ENCODE measurements at regions not wholly inside any gene's neighbourhood (a gene's known extent, or its start where the extent isn't known, plus 50 kb on each side); places are given as distances from the start of the nearest gene placed in this dataset.

DNA sequence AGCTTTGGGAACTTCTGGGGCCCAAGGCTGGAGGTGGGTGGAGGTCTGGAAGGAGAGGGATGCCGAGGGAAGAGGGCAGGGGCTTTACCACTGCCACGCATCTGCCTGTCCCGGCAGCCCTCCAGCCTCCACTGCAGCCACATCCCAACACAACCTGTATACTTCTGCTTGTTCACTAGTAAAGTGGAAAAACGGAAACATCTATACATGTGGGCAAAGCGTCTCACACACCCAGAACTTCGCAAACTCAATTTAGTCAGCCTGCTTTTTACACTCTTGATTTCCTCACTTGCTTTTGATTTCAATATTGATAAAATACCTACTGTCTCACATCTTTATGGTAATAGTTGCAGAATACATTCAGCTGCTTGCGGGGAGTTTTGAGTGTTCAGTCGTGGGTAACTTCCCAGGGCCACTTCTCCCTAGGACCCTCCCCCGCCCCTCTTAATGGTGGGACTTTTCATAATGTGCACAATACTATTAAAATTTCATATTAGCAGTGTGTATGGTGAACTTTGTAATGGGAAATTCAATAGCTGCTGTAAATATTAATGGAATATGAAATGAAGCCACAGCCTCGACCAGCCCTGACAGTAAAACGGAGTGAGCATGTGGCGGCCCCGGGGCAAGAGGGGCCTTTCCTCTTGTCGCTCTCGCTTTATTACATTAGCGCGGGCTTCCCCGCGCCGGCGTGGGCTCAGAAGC is 85.2 kb downstream of the NR2F2 start:
- DNase-seq (ENCODE audit: low spot score), result no peak

DNA sequence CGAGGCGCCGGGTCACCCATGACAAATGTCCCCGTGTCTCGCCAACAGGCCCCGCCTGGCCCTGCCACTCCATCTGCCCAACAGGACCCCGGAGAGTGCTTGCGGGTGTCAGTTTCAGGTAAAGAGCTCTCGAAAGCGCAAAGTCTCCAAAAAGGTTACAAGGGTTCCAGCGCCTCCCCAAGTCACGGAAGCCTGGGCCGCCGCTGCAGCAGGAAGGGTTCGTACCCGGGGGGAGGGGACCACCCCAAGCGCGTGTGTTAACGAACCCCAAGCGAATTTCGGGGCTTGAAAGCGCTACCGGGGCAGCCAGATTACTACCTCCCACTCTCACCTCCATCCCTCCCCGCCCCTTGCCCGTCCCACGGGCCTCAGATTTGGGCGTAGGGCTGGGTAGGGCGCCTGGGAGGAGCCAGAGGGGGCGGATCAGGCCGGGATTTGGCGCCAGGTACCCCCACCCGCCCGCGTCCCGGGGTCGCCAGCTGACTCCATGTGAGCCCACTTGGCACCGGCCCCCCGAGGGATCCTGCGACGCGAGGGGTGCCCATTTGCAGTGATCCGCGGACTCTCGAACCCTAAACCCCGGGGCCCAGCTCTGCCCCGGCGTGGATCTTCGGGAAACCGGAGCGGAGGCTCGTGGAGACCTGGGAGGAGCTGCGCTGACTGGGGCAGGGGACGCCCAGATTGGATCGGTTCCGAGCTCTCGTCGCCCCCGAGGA is 85.9 kb downstream of the NR2F2 start:
- no peak for DNase-seq (ENCODE audit: low spot score)

DNA sequence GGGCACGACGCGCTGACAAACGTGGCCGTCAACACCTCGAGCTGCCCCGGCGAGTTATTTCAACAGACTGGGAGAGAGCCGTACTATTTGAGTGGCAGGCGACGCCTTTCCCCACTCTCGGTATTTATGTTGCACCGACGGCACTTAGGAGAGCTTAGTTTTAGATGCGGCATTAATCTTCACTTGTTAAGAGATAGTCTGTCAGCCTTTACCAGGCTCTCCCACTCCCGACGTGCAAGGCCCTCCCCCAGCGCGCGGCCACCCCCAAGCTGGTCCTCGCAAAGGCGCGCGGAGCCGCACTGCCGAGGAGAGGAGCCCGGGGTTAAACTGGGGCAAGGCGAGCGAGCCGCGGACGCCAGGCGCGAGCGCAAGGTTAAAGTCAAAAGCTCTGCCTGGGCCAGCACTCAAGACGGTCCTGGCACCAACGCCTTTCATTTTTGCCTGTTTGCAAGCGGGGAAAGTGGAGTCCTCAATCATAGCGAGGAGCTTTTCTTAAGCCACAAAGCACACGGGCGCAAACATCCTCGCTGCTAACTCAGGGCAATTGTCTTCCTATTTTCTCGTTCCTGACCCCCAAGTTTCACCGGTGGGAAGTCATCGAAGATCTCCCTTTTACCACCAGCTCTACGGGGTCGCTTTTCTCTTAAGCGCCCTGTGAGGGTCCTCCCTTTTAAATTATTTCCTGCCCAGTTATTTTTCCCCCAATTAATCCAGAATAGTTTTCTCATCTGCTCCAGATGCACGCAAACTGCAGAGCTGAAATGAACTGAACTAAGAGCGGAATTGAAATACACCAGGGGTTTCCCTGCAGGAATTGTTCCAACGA is 86.6 kb downstream of the NR2F2 start:
- DNase-seq (ENCODE audit: low spot score), result no peak

DNA sequence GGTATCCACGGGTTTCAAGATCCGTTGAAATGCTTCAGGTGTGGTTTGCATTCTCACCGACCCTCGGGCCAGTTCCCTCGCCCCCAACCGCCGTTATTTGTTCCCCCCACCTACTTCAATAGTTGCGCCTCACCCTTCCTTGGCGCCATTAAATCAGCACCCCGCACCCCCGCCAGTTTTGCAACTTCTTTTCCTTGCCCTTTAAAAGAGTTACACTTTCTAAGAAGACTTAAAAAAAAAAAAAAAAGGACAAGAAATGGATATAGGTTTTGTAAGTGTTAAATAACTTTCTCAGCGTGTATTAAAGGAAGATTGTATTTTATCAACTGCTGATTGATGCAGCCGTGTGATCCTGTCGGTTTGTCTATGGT is 87.2 kb downstream of the NR2F2 start:
- no peak for DNase-seq (ENCODE audit: low spot score)

DNA sequence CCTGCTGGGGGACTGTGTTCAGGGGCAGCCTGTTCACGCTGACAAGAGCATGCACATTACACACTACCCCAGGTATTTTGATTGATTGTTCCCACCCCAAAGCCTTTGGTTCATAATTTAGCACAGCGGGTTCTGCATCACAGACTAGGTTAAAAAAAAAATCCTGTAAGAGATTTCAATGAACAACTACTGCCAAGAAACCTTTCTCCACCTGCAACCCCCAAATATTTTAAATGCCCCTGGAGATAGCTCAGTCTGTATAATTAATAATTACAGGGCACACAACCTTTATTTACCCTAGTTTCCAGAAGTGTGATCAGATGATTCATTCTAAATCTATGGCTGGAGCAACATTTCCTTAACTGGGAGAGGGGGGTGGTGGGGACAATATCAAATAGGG is 87.6 kb downstream of the NR2F2 start:
- DNase-seq (ENCODE audit: low spot score), result no peak

DNA sequence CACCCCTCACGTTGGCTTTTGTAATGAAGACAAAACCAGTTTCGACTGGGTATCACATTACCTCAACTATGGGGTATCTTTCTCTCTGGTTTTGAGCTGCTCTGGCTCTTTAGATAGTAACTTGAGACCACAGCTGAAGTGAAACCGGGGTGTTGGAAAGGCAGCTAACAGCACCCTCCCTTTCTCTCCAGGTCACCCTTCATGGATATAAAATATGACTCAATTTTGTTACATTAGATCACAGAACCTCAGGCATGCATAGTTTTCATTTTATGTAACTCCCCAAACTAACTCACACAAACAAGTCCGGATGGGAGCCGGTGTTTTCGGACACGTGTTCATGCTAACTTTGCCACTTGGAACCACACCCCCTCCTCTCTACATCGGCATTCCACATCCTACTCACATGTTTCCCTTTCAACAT is 90.7 kb downstream of the NR2F2 start:
- DNase-seq (ENCODE audit: low spot score), result no peak

DNA sequence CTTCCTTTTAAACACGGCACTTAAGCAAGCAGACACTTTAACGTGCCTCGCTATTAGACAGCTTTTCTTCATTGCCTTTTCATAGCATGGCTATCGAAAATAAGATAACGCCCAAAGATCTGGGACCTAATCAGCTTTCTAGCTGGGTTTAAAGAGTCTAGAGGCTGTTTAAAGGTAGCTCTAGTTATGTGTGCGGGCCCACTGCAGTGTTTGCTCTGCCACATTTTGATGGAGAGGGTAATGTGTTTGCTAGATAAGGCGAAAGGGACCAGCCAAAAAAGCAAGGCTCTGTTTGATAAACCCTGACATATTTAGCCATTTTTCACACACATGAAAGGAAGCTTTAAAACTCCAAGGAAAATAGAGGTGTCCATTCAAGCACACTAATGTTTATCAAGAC is 91.6 kb downstream of the NR2F2 start:
- no peak for DNase-seq (ENCODE audit: low spot score)

DNA sequence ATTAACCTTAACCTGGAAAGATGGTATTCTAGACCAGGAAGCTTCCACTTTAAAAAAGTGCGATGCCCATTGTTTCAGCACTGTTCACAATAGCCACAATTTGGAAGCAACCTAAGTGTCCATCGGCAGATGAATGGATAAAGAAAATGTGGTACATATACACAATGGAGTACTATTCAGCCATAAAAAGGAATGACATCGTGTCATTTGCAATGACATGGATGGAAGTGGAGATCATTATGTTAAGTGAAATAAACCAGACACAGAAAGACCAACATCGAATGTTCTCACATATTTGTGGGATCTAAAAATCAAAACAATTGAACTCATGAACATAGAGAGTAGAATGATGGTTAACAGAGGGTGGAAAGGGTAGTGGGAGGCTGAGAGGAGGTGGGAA is 94.2 kb downstream of the NR2F2 start:
- DNase-seq (ENCODE audit: low spot score), result no peak

DNA sequence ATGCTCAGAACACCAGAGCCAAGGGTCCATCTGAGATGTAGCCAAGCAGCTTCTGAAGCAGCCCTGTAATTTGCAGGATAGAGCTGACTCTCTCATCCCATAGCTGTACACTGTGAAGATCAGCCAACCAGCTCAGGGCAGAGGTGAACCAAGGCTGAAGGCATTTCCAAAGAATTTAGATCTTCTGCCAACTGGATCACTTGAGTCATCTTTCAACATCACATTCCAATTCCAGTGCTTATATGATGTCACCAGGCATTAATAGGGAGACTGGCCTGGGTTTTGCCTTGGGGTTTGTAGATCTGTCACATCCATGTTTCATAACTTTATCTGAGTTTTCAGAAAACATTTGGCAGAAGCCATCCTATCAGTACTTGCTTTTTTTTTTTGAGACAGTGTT is 98.2 kb downstream of the NR2F2 start:
- DNase-seq (ENCODE audit: low spot score), result no peak

DNA sequence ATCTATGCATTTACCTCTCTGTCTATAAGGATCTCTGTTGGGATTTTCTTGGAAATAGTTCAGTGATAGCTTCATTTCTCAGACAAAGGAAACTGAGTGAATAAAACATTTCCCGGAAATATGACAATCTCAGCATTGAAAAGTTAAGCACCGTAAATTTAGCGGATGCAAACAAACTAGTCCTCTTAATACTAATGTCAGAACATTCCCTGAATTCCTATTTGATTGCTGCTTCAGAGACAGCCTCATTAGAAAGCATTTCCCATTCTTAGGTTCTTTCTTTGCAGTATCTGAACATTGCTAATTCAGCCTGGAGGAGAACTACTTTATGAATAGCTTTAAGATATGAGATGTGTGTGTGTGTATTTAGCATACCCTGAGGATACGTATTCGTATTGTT is 101.3 kb downstream of the NR2F2 start:
- DNase-seq (ENCODE audit: low spot score), result no peak

DNA sequence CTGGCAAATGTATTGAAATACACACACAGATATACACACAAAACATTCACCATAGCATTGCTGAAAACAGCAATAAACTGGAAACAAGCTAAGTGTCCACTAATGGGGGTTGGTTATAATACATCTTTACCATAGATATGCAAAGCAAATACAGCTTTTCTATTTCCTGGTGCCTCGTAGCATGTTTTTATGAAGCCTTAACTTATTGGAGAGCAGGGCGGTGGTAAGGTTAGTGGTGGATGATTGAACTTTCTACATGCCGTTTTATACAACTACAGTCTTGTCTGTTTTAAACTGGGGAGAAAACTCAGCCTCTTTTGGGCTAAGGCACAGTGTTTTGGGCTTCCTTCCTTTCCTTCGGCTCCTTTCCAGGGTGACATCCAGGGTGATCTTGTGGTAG is 104.5 kb downstream of the NR2F2 start:
- DNase-seq (ENCODE audit: low spot score), result no peak

DNA sequence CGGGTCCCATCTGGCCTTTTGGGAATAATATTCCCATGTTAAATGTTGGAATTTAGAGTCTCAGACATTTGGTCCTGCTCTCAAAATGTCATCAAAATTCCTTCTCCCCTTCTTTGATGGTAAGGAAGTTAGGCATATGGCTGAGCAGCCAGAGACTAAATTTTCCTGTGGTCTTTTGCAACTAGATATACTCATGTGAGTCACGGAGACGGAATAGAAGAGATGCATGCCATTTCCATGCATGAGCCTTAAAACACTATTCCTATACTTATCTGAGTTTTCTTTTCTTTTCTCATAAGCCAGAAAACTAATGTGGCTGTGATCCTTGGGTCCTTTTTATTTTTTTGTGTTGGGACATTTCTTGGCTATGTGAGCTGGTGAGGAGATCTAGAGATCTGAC is 105.3 kb downstream of the NR2F2 start:
- DNase-seq (ENCODE audit: low spot score), result no peak

DNA sequence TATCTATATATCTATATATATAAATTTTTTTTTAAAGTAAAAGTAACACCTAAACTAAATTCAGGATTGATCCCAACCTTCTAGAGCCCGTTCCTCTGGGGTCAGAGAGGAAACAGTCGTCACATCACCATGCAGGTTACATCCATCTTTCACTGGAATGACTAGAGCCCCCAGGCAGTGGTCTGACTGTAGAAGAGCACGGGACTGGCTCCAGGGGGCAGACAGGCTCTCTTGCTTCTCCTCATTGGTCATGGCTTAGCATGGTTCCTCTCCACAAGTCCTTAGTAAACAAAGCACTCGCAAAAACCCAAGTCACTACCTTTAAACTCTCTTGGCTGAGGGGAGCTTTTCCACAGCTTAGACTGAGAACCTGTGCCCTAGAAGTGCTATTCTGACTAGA is 110.5 kb downstream of the NR2F2 start:
- DNase-seq (ENCODE audit: low spot score), result no peak

DNA sequence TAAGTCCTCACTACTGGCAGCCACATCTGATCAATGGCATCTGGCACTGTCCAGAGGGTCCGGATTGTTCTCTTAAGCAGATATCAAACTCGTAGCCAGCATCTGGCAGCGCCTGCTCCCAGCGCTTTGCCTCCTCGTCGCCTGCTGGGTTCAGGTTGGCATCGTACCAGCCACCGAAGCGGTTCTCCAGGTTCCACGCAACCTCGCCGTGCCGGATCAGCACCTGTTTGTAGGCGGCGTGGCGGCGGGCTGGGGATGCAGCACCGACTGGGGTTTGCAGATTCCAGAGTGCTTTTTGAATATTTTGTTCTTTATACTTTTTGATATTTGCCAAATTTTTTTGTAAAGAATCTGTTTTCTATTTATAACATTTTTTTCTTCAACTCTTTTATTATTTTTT is 111.6 kb downstream of the NR2F2 start:
- no peak for DNase-seq (ENCODE audit: low spot score)

DNA sequence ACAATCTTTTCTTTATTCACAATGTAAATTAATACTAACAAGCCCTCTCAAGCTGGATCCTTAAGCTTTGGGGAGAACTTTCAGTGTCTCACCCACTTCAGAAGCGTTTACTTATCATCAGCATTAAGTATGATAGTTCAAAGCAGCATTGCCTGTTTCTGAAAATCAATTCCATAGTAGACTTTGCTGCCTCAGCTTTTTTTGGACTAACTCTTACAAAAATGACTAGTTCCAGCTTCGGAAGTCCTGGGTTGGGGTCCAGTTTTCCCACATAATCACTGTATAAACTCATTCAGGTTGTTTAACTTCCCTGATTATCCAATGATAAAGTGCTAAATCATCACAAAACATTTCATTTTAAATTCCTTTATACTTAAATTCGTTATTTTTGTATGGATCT is 114.4 kb downstream of the NR2F2 start:
- DNase-seq (ENCODE audit: low spot score), result no peak

DNA sequence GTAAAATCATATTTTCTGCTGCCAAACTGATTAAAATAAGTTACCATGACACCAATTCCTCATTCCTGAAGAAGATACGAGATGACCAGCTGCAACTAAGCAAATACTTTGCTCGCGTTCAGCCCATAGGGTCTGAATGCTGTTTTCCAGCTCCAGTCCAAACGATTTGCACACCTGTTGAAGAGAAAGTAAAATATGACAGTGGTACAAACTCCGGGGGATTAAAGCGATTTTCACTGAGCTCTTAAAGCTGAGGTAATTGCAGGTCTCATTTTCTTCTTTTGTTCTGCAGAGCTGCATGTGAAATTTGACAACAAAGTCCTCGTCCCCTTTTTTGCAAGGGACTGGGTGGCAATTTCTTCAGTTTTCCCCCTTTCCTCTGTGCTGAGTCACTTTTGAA is 118.4 kb downstream of the NR2F2 start:
- no peak for DNase-seq (ENCODE audit: low spot score)

DNA sequence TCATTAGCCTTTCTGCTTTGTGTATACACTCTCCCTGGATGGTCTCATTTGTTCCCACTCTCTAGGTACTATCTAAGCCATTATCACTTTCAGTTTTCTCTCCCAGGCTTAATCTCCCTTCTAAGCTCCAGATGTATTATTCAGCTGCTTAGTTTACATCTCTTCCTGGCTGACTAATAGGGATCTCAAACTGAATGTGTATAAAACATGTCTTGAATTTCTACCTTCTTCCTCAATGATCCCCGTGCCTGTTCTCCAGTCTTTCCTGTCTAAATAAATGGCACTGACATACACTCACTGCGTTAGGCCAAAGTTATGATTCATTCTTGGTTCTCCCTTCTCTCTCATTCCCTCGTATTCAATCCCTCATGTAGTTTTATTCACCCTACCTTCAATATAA is 127.3 kb downstream of the NR2F2 start:
- no peak for DNase-seq (ENCODE audit: low spot score)

DNA sequence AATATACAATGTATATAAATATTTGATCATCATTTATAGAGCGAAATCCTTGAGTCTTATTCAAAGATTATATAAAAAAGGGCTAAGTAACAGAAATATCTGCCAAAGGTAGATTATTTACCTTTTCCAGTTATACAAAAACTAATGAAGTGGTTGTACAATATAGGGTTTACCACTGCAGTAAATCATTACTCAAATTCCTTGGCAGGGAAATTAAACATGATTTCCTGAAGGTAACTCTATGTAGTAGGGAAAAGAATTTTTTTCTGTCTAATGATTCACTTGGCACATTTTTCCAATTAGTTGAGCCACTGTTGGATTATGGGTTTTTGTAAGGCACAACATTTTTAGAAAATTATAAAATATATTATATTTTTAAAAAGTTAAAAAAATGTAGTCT is 129.6 kb downstream of the NR2F2 start:
- DNase-seq (ENCODE audit: low spot score), result no peak

DNA sequence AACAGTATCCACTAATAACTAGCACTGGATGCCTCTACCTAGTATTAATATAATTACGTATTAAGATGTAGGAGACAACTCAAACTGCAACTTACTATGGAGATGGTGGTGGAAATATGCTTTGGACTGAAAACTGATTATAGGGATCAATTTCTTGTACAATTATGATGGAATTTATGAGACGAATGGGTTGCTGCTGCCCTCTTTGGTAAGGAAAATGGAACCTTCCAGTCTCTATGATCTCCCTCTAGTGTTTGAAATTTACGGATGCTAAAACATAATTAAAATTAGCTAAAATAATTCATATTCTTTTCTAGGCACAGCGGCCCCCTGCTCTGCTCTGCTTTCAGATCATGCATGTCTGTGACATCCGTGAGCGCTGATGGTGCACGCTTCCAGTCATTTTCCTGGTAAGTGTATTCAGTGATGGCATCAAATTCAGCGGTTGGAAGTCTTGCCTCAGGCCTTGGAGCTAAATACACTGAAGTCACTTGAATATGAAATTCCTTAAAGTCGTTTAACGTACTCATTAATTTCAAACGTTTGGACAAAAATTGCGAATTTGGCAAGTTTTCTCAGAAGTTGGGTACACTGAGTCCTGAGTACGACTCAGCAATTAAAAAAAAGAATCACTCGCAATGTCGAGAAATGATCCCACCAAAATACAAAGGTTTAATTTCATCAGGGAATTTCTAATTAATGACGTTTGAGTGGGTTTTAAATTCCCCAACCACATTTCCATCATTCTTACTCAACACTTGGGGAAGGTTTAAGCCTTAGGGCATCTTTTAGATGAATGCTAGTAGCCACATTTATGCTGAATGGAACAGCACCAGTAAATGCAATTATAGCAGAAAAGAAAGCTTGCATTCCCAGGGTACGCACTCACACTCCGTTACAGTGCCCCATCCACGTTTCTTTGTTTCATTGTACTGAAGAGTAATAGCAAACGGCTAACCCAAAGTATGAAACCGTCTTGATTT is 132.6 kb downstream of the NR2F2 start:
- DNase-seq (ENCODE audit: low spot score), result no peak

DNA sequence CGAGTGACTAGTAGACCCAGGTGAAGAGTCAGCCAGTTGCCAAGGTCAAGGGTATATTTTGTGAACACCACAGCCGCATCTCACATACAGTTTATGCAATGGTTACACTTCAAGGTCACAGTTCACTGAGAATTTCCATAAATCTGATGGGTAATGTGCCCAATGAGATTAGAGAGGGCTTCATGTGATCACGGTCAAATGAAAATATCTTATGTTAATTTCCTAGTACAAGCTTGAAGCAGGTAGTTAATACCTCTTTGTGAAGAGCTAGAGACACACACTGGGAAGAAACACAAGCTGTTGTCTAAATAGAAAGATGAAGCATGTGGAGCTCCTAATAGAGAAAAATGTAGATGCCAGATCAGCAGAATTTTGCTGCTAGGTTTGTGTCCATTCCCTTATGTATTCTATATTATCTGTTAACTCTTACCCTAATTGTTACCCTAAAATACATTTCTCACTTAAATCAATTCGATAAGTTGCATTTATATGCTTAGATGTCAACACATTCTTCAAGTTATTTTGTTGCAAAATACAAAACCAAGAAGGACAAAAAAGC is 136.0 kb downstream of the NR2F2 start:
- DNase-seq (ENCODE audit: low spot score), result no peak

DNA sequence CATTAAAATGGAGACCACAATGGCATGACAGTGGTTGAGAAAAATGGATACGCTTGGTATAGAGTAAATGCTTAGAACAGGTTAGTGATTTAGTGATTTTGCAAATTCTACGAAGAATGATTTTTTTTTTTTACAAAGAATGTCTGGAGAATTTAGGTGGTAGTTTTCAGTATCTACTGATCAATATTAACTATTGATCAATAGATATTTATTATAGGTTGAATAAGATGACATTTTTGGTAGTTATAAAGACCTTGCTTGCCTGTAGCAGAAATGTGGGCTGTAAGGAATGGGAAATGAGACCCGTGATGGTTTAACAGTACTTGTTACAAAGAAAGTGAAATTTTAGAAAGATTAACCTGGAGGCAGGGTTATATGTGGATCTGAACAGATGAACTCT is 137.5 kb downstream of the NR2F2 start:
- DNase-seq (ENCODE audit: low spot score), result no peak
